ENCODE measurements at regions not wholly inside any gene's neighbourhood (a gene's known extent, or its start where the extent isn't known, plus 50 kb on each side); places are given as distances from the start of the nearest gene placed in this dataset.

DNA sequence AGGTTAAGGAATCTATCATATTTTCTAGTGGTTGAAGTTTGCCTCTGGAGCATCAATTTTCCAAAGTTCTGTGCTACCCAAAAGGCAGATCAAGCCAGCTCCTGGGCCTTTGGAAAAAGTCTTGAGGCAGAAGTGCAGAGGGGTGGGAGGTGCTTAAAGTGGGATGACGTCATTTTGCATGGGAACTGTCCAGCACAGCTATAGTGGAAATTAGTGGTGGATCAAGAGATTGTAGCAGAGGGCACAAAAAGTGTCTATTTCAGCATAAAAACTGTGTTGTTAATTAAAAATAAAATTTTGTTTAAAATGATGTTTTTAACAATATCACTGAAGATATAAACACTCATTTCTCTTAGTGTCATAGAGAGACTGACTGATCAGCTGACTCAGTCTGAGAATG, 221.9 kb downstream of the LRRN1 start:
- peak; percentile 39 for DNase-seq (ENCODE audit: low read depth, low spot score)

DNA sequence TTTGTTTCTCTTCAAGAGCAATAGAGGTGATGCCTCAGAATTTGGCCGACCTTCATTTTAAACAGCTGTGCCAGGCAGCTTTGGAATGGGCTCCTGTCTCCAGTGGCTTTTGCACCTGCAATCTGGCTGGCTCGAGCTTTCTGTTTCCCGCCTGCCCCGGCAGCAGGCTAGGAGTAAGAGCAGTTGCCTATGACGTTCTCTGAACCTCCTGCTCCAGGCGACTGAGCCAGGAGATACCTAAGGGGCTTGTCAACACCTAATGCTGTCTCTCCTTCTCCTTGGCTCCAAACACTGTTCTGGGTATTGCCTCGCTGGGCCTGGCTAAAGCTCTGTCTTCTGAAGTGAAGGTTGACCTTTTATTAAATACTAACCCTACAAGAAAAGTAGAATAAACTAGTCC, 229.9 kb downstream of the LRRN1 start:
- no peak for DNase-seq (ENCODE audit: low read depth, low spot score)

DNA sequence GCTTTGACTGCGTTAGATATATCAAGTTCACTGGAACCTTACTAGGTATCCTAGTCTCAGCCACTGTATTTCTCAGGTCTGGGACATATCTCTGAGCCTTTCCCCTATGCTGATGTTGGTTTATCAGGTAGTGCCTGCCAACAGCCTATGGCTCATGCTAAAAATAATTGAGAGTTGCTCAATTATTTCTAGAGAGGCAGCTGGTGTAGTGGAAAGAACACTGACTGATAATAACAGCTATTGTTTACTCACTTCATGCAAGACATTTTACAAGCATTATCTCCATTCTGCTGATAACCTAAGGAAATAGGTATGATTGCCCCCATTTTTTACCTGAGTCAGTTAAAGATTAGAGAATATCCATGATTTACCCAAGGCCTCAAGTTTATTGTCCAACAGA, 231.4 kb downstream of the LRRN1 start:
- DNase-seq (ENCODE audit: low read depth, low spot score): no peak

DNA sequence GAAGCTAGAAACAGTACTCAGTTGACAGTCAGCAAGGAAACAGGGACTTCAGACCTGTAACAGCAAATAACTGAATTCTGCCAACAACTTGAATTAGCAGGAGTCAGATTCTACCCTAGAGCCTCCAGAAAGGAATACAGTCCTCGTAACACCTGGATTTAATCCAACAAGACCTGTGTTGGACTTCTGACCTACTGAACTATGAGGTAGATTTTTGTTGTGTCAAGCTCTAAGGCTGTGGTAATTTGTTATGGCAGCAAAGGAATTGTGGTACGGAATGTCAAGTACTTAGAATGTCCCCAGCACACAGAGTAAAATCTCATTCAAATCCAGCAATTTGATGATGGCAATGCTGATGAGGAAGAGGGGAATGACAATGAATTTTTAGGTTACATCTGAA, 234.1 kb downstream of the LRRN1 start:
- DNase-seq (ENCODE audit: low read depth, low spot score): no peak

DNA sequence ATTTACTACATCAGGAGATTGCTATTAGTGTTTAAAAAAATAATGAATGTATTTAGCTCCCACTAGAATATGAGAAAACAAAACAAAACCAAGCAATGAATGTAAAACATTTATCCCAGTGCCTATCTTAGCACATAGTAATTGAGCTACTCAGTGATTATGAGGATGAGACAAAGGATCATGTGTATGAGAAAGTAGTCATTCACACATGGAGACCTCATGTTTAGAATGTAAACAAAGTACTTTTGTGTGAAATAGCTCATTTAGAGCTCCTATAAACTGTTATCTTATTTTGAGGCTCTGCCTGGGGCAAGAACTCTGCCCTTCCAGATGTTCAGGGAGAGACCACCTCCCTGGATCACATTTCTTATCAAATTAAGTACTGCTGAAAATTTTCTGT, 236.8 kb downstream of the LRRN1 start:
- DNase-seq (ENCODE audit: low read depth, low spot score): no peak

DNA sequence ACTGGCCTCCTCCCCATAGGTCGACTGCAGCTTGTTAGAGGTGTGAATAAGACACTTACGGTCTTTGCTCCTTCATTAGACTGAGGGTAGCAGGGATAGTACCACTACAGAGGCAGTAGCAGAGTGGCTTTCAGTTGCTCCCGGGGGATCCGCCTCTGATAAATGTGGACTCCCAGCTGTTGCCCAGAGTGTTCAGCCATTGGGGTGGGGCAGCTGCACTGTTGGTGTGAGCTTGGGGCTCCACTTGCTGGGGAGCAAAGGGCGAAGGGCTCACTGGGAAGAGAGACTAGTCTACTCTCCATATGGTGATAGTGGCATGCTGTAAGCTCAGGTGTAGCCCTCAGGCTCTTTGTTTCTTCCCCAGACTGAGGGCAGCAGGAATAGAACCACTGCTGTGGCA, 239.1 kb downstream of the LRRN1 start:
- no peak for DNase-seq (ENCODE audit: low read depth, low spot score)

DNA sequence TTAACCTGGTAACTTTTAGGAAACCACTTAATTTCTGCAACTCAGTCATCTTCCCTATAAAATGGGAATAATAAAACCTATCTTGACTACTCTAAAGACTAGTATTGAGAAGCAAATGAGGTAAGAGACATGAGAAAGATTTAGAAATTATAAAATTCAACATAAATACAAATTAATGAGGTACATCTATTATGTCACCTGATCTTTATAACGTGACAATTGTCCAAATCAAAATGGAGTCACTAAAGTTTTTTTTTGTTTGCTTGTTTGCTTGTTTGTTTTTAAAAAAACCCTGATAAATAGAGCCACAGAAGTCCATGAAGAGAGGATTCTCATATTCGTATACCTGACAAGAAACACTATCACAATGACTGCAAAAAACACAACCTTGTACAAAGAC, 242.8 kb downstream of the LRRN1 start:
- no peak for DNase-seq (ENCODE audit: low read depth, low spot score)

DNA sequence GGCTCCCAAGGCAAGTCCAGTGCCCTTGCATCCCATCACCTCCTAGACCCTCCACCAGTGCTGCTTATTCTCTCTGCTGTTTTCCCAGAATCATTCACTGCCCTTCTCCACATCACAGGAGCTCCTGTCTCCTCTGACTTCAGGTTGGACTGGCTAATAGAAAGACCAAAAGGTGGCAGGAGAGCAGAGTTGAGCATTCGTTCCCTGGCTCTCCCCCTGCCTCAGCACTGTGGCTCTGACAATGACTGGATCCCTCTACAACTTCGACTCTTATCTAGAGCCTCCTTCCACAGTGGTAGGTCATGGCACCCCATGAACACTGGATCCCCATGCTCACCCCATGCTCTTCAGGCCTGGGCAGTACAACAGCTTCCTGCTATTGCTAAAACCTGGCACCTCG, 243.6 kb downstream of the LRRN1 start:
- DNase-seq (ENCODE audit: low read depth, low spot score): no peak

DNA sequence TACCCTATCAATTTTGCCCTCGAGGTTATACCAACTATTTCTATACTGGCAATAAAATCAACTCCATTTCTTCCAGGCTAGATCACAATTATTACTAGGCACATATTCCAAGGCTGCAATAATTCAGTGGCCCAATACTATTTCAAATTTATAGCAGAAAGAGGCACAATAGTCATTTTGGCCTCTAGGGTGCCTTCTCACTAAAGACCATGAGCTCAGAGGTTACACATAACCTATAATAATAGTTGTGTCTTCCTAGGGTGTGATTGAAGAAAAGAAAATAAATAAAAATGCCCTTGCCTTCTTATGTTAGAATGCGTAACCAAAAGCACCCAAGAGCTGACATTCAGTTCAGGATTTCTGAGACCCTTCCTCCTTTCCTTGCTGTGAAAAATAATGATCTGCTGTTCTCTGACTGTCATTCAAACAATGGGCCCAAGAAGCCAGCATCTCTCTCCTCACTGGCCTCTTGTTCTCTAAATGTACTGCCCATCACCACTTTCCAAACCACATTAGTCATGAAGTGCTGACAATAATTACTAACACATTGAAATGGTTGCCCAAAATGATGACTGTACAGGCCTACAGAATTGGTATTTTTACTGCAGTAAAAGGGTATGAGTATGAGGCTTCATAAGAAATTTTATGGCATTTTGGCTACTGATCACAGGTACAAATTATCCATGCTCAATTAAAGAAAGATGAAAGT, 244.8 kb downstream of the LRRN1 start:
- DNase-seq (ENCODE audit: low read depth, low spot score): peak; percentile 75

DNA sequence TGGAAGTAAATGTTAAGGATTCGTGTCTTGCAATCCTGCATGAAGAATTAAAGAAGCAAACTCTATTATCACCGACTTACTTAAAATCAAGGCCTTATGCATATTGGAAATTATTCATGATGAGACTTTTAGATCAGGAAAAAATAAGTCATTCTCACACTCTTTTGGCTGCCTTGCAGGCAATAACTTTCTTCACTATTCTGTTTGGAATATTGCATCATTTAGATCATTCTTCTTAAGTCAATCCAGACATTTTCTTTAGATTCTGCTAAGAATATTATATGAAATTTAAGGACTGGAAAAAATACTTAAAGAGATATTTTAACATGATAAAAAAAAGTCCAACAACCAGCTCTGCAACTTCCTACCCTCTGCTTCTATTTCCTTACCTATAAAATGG, 245.4 kb downstream of the LRRN1 start:
- no peak for DNase-seq (ENCODE audit: low read depth, low spot score)

DNA sequence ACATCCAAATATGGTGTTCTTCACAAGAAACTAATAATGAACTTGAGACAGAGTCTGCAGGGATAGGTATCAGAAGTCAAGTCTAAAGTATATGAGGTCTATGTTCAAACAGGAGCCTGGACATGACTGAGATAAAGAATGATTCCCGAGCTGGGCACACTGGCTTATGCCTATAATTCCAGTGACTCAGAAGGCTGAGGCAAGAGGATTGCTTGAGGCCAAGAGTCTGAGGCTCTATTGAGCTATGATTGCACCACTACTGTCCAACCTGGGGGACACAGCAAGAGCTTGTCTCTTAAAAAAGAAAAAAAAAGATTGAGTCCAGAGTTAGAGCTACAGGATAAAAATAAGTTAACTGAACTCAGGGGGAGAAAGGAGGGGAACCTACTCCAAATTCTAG, 246.5 kb downstream of the LRRN1 start:
- no peak for DNase-seq (ENCODE audit: low read depth, low spot score)

DNA sequence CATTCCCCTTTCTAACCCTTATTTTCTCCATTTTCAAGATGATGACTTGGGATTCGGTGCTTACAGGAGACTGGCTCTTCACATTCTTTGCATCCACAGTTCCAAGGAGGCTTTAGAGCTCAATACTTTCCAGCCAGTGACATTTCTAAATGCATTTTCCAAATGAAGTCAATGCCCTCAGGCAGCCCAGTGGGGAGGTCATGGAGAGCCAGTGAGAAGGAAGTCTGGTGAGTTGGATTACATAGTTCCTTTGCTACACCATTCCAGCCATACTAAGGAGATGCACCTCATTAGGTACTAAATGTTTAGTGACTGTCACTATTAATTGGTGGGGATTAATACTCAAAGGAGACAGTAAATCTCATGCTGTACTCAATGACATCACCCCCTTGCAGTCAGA, 248.1 kb downstream of the LRRN1 start:
- DNase-seq (ENCODE audit: low read depth, low spot score): no peak

DNA sequence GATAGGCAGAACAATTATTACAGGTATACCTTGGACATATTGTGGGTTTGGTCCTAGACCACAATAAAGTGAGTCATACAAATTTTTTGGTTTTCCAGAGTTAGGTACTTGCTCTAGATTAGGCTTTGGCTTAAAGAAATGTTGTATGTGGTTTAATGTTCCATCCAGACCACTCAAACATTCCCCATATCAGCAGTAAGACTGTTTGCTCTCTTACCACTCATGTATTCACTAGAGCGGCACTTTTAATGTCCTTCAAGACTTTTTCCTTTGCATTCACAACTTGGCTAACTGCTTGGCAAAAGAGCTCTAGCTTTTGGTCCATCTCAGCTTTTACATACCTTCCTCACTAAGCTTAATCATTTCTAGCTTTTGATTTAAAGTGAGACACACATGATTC, 250.5 kb upstream of the SETMAR start:
- DNase-seq (ENCODE audit: low read depth, low spot score): peak; percentile 61

DNA sequence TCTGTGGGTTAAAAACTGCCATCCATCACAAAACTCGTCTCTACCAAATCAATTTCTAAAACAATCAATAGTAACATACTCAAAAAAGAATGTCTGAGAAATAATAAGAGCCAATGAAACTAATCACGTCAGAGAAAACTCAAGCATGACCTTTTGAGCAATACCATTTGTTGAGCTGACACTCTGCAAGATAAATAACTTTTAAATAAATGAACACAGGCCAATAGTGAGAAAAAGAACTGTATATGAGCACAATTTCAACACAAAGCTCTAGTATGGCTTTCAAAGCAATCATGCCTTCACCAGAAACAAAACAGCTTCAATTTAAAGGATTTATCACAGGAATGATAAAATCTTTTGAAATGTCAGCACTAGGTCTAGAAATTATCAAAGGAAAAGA, 249.2 kb upstream of the SETMAR start:
- DNase-seq (ENCODE audit: low read depth, low spot score): no peak

DNA sequence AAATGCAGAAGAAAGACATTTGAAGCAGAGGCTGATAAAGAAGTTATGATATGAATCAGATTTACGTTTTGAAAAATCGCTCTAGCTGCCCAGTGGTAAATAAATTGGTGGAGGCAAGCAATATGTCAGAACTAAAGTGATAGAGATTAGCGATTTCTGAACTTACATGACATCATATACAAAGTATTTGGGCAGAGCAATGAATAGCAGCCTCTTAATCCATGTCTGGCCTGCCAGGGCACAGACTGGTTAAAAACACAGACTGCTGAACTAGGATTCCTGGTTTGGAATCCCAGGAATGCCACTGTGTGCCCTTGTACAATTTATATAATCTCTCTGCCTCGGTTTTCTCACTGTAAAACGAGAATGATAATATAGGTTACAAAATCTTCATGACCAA, 243.1 kb upstream of the SETMAR start:
- peak; percentile 87 for DNase-seq (ENCODE audit: low read depth, low spot score)

DNA sequence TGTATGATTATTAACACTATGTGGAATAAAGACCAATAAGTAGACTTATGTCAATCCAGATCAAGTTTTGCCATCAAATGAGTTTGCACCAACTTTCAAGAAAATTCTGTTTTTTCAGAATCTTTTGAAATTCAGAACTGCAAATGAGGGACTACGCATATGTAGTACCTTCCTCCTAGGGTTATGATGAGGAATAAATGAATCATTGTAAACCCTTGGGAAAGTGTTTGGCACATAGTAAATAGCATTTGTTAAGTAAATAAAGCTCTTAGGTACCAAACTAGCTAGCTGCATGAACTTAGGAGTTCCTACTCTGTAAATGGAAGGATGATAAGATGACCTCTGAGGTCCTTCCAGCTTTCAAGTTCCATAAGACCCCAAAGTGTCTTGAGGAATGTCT, 242.6 kb upstream of the SETMAR start:
- peak; percentile 27 for DNase-seq (ENCODE audit: low read depth, low spot score)

DNA sequence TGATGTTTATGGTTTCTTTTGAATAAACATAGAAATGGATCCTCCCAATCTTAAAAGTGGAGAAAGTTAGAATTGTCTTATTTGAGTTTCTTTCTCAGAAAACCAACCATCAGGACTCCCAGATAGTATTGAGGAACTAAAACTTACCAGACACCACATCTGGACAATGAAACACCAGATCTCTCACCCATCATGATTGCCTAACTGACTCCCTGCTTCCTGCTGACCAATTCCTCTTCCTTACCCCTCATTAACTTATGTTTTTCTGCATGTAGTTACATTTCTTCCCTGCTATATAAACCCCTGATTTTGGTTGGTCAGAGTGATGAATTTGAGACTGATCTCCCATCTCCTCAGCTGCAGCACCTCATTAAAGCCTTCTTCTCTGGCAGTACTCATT, 242.0 kb upstream of the SETMAR start:
- no peak for DNase-seq (ENCODE audit: low read depth, low spot score)

DNA sequence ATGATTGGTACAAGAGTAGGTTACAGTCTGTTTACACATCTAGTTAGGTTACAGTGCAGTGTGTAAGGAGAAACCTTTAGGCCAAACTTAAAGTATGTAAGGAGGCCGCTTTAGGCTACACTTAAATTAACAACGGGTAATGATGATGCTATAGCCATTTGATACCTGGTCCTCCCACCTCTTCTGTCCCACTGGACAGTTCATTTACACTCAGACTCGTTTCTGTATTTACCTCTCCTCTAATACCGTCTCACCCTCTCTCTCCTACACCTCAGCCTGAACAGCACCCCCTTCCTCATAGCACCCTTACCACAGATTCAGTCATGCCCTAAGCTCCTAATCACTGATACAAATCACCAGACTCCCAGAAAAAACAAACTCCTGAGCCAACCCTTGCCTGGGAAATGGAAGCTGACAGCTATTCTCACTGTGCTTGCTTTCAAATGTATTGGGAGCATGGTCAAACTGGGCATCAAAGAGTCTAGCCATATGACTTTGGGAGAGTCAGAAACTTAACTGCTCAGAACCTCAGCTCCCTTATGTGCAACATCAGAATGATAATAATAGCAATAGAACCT, 241.3 kb upstream of the SETMAR start:
- DNase-seq (ENCODE audit: low read depth, low spot score): no peak

DNA sequence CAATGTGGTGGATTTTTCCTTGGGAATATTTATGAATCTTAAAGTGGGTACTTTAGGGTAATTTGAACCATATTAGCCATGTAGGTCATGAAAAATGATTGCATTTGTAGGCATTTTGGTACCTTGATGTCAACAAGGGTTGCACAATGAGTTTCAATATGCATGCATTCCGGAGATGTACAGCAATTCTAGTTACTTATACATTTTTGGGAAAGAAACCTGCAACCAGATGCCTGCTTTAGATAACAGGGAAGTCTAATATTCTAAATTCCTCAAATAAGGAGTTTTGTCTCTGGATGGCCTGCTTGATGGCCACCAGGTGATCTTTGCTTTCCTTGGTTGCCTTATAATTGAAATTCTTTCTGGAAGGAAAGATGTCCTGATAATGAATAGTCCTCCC, 240.5 kb upstream of the SETMAR start:
- no peak for DNase-seq (ENCODE audit: low read depth, low spot score)

DNA sequence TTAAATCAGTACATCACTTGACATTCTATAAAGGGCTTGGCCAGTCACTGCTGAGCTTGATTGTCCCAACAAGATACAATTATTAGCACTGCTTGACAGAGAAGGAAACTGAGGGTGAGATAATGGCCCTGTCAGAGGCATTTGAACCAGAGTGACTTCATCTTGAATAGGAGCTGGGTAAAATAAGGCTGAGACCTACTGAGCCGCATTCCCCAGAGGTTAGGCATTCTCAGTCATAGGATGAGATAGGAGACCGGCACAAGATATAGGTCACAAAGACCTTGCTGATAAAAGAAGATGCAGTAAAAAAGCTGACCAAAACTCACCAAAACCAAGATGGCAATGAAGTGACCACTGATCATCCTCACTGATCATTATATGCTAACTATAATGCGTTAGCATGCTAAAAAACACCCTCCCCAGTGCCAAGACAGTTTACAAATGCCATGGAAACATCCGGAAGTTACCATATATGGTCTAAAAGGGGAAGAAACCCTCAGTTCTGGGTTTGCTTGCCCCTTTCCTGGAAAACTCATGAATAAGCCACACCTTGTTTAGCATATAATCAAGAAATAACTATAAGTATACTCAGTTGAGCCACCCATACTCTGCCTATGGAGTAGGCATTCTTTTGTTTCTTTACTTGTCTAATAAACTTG, 239.1 kb upstream of the SETMAR start:
- DNase-seq (ENCODE audit: low read depth, low spot score): no peak

DNA sequence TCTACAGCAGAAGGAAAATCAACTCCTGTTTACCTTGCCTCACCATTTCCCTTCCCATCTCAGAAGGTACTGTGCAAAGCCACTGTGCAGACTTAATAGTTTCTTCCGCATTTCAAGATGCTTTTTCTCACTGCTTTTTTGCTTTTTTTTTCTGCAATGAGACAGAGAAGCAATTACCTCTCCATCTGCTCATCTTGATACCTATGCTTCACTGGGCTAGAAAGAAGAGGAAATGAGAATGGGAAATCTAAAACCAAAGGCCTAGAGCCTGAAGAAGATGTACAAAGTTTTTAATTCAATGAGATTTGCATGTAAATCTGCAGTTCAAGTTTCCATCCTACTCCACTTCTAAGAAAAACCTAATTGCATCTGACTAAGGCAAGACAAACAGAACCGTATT, 238.1 kb upstream of the SETMAR start:
- no peak for DNase-seq (ENCODE audit: low read depth, low spot score)

DNA sequence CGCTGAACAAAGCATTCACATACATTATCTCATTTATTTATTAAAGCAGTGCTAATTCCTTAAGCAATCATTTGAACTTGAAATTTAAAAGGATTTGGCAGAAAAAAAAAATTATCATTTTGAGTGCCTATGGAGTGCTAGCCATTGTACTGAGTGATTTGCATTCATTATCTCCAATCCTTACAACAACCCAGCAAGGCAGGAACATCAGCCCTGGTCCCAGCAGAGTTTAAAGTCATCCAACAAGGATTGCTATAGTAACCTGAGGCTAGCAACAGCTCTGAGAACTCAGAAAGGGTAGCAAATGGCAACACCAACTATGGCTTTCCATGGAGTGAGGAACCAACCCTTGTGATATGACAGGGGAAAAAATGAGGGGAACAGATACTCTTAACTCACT, 237.6 kb upstream of the SETMAR start:
- DNase-seq (ENCODE audit: low read depth, low spot score): no peak

DNA sequence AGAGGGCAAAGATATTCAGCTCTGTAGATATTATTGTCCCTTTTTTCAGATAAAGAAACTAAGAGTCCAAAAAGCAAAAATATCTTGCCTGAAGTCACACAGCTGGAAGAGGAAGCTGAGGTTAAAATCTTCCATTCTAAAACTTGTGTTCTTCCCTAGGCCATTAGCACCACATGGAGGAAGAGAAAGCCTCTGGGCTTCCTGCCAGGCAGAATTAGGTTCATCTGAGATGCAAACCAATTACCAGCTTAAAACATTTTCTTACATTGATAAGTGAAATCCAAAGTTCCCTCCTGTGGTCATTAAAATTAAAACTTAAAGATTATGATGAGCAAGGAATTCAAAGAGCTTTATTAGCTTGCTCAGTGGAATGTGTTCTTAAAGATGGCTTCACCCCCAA, 235.3 kb upstream of the SETMAR start:
- DNase-seq (ENCODE audit: low read depth, low spot score): no peak
